SK-N-SH (cell line): ENCODE measurements at regions not wholly inside any gene's neighbourhood (a gene's known extent, or its start where the extent isn't known, plus 50 kb on each side); places are given as distances from the start of the nearest gene placed in this dataset.

Experiments
- CTCF ChIA-PET: fragments of 300-600, 350-600 bp; formaldehyde crosslinking; extraction: SDS; loops from one replicate; lab custom pipeline; 2021; lab: Yijun Ruan, JAX
- POLR2A ChIA-PET: fragments of 350-600 bp; sonication (Branson Sonifier 250); formaldehyde crosslinking; extraction: SDS; loops from one replicate; lab custom pipeline; 2020; ENCODE audit warnings: antibody characterized with exemption, inconsistent platforms; lab: Yijun Ruan, JAX
- DNase-seq: peaks from one replicate; pipeline ENCODE4 v3.0.0; 2012
- H2AFZ ChIP-seq: fragments of 200-600 bp; sonication (generic); 2 replicates; pipeline ENCODE4 v1.8.1; 2016; ENCODE audit warnings: antibody characterized with exemption, mild to moderate bottlenecking, low read depth
- H3F3A ChIP-seq: fragments of 200-600 bp; sonication (generic); replicated peaks from 2 replicates; pipeline ENCODE3; 2016; ENCODE audit warnings: antibody characterized with exemption, mild to moderate bottlenecking; ENCODE audit not compliant: insufficient read depth
- H3K27ac ChIP-seq, 2 experiments: fragments of 200-500 bp in 1 of 2; fragments of 200-600 bp in 1 of 2; sonication (Bioruptor generic) in 1 of 2; sonication (generic), shearing (Covaris generic) in 1 of 2; 2 replicates each; pipeline versions ENCODE4 v1.5.1 to v1.6.1; 2014 to 2016; ENCODE audit warnings: low read depth in 2 of 2, inconsistent platforms in 1 of 2, low read length in 1 of 2, mild to moderate bottlenecking in 1 of 2, mixed read lengths in 1 of 2
- H3K27me3 ChIP-seq: fragments of 200-600 bp; sonication (generic), shearing (Covaris generic); 2 replicates; pipeline ENCODE4 v1.6.1; 2016; ENCODE audit warnings: mixed run types; ENCODE audit not compliant: insufficient read depth
- H3K36me3 ChIP-seq, 2 experiments: fragments of 200-500 bp in 1 of 2; fragments of 200-600 bp in 1 of 2; sonication (Bioruptor generic) in 1 of 2; sonication (generic) in 1 of 2; replicated peaks in 1 of 2; 2 replicates each; pipeline versions ENCODE3 to v1.5.1; 2014 to 2016; ENCODE audit warnings: low read length in 1 of 2, mild to moderate bottlenecking in 1 of 2; ENCODE audit not compliant: insufficient read depth in 2 of 2, control insufficient read depth in 1 of 2
- H3K4me1 ChIP-seq, 2 experiments: fragments of 200-500 bp in 1 of 2; fragments of 200-600 bp in 1 of 2; sonication (Bioruptor generic) in 1 of 2; sonication (generic), shearing (Covaris generic) in 1 of 2; 2 replicates each; pipeline versions ENCODE4 v1.5.1 to v1.6.1; 2014 to 2016; ENCODE audit warnings: low read depth in 1 of 2, low read length in 1 of 2, mixed run types in 1 of 2; ENCODE audit not compliant: insufficient read depth in 2 of 2, control insufficient read depth in 1 of 2
- H3K4me2 ChIP-seq: fragments of 200-600 bp; sonication (generic), shearing (Covaris generic); 2 replicates; pipeline ENCODE4 v1.6.1; 2017; ENCODE audit warnings: mixed run types
- H3K4me3 ChIP-seq, 2 experiments: fragments of 200-500 bp in 1 of 2; fragments of 200-600 bp in 1 of 2; sonication (Bioruptor generic) in 1 of 2; sonication (generic), shearing (Covaris generic) in 1 of 2; 2 replicates each; pipeline versions ENCODE4 v1.5.1 to v1.8.1; 2014 to 2016; ENCODE audit warnings: low read depth in 2 of 2, inconsistent platforms in 1 of 2, low read length in 1 of 2, mild to moderate bottlenecking in 1 of 2, mixed read lengths in 1 of 2, moderate library complexity in 1 of 2
- H3K79me2 ChIP-seq: fragments of 200-600 bp; sonication (generic); 2 replicates; pipeline ENCODE4 v1.8.1; 2017; ENCODE audit warnings: mild to moderate bottlenecking; ENCODE audit not compliant: insufficient read depth
- H3K9ac ChIP-seq: fragments of 200-600 bp; sonication (generic); 2 replicates; pipeline ENCODE4 v1.6.1; 2017; ENCODE audit warnings: mixed run types
- H3K9me2 ChIP-seq: fragments of 200-600 bp; sonication (generic); 2 replicates; pipeline ENCODE4 v1.6.1; 2017; ENCODE audit warnings: mixed run types
- H3K9me3 ChIP-seq: fragments of 200-600 bp; sonication (generic); 2 replicates; pipeline ENCODE4 v1.6.1; 2017; ENCODE audit warnings: mixed run types, mild to moderate bottlenecking, moderate library complexity
- H4K20me1 ChIP-seq: fragments of 200-600 bp; sonication (generic); 2 replicates; pipeline ENCODE4 v1.6.1; 2017; ENCODE audit warnings: mild to moderate bottlenecking, mixed run types; ENCODE audit not compliant: insufficient read depth
- CTCF ChIP-seq: fragments of 200-600 bp; sonication (generic); IDR thresholded peaks from 2 replicates; pipeline ENCODE4 v1.6.1; 2017; ENCODE audit warnings: antibody characterized with exemption, mild to moderate bottlenecking, moderate library complexity
- EP300 ChIP-seq, 2 experiments: IDR thresholded peaks; 2 replicates each; pipeline versions ENCODE4 v1.4.0 to v1.6.1; 2012; ENCODE audit warnings: borderline replicate concordance in 1 of 2, low read depth in 1 of 2, low read length in 1 of 2
- FOXM1 ChIP-seq: IDR thresholded peaks from 2 replicates; pipeline ENCODE4 v1.4.0; 2012; ENCODE audit warnings: low read depth, mild to moderate bottlenecking
- GABPA ChIP-seq: IDR thresholded peaks from 2 replicates; pipeline ENCODE4 v1.4.0; 2012; ENCODE audit warnings: low read depth, mild to moderate bottlenecking
- IRF3 ChIP-seq: fragments of 150-350 bp; IDR thresholded peaks from 2 replicates; pipeline ENCODE4 v1.6.1; 2016; ENCODE audit warnings: mild to moderate bottlenecking, low read depth, low read length
- PBX3 ChIP-seq: IDR thresholded peaks from 2 replicates; pipeline ENCODE4; 2012
- REST ChIP-seq: IDR thresholded peaks from 2 replicates; pipeline ENCODE4 v1.6.1; 2012; ENCODE audit warnings: mild to moderate bottlenecking, low read depth, low read length, moderate library complexity
- RXRA ChIP-seq: IDR thresholded peaks from 2 replicates; pipeline ENCODE4 v1.4.0; 2012; ENCODE audit warnings: low read depth, mild to moderate bottlenecking, borderline replicate concordance
- SIN3A ChIP-seq: IDR thresholded peaks from 2 replicates; pipeline ENCODE4 v1.6.1; 2012; ENCODE audit warnings: low read depth, mild to moderate bottlenecking, low read length, moderate library complexity, borderline replicate concordance
- YY1 ChIP-seq: IDR thresholded peaks from 2 replicates; pipeline ENCODE4 v1.4.0; 2012; ENCODE audit warnings: low read depth, mild to moderate bottlenecking
- WGBS: methylation state at CpG from one replicate; pipeline ENCODE4 v1.1.6; 2017; ENCODE audit warnings: low lambda C conversion rate; 5-methylcytosine and 5-hydroxymethylcytosine counted together

- H3K27ac ChIP-seq = no peak overlapping the region
- DNase-seq = no peak
- no peaks in the 10 kb centered on the region for H3K79me2 ChIP-seq
- no peak overlapping the region for H2AFZ ChIP-seq
- H3K4me2 ChIP-seq = no peak overlapping the region
- H3K9ac ChIP-seq = no peak overlapping the region
- H3K4me3 ChIP-seq = no peak overlapping the region
- no peaks in the 10 kb centered on the region for H3K36me3 ChIP-seq
- no peaks in the 10 kb centered on the region for H3K9me2 ChIP-seq
- H3F3A ChIP-seq = no peaks in the 10 kb centered on the region
- CTCF ChIA-PET = no interaction called here
- H4K20me1 ChIP-seq = no peaks in the 10 kb centered on the region
- no peaks in the 10 kb centered on the region for H3K27me3 ChIP-seq
- 6% methylated on average over 2 of the region's 2 CpGs for WGBS
- H3K4me1 ChIP-seq = peaks cover 0 to 6% of the 10 kb centered on the region in 2 experiments; a peak in 2 of 4 replicates
- POLR2A ChIA-PET = no interaction called here
- TF ChIP-seq RXRA (no peak), IRF3 (no peak), FOXM1 (no peak), REST (no peak), EP300 (IDR thresholded peaks at IDR 0.05; ENCODE audit: borderline replicate concordance in 1 of 2, low read depth in 1 of 2, low read length in 1 of 2) (no peak), PBX3 (no peak), CTCF (no peak), YY1 (no peak), SIN3A (no peak), GABPA (no peak)
- no peaks in the 10 kb centered on the region for H3K9me3 ChIP-seq
These were observed 125.6 kb downstream of the TTC8 start for GRCh38 chr14:88950069-88950468.
